ENCODE measurements at regions not wholly inside any gene's neighbourhood (a gene's known extent, or its start where the extent isn't known, plus 50 kb on each side); places are given as distances from the start of the nearest gene placed in this dataset.

DNA sequence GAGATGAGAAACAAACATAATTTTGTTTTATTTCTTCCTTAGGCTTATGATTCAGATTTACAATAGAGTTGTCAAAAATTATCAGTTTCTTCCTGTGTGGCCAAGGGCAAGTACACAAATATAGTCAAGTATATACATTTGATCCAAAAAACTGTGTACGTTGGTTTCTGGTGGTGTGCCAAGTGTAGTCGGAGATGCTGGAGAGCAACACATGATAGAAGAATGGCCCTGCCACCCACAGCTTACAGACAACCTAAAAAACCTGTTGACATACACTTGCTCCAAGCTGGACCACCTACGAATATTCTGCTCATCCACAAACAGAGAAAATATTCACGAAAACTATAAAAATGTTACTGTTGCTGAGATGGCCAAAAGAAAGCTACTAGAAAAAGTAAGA is 890.8 kb upstream of the PHF14 start:
- TF ChIP-seq EZH2phosphoT487 (conservative IDR thresholded peaks at IDR 0.05; ENCODE audit: low read length) (no peak), CTCF (IDR thresholded peaks at IDR 0.05; ENCODE audit: insufficient read depth, low read length, poor library complexity, severe bottlenecking) (no peak)
- H3K27ac ChIP-seq (ENCODE audit: low read depth, low read length), result no peak overlapping the region
- no peaks in the 10 kb centered on the region for H3K36me3 ChIP-seq (ENCODE audit: low read length)
- no peak overlapping the region for H3K4me2 ChIP-seq (ENCODE audit: low read depth, low read length, poor library complexity, severe bottlenecking)
- H3K9me2 ChIP-seq (replicated peaks; ENCODE audit: insufficient read depth, low read length), result no peaks in the 10 kb centered on the region
- H2AFZ ChIP-seq (ENCODE audit: low read depth, low read length, severe bottlenecking), result no peak overlapping the region
- H3K9me3 ChIP-seq (ENCODE audit: insufficient read depth, low read length), result no peaks in the 10 kb centered on the region
- no peaks in the 10 kb centered on the region for H4K20me1 ChIP-seq (ENCODE audit: low read depth, low read length)
- no peaks in the 10 kb centered on the region for H3F3A ChIP-seq (ENCODE audit: insufficient read depth)
- no peaks in the 10 kb centered on the region for H3K27me3 ChIP-seq (ENCODE audit: low read length)
- no peaks in the 10 kb centered on the region for H3K79me2 ChIP-seq (ENCODE audit: insufficient read depth, low read length)
- H3K9ac ChIP-seq (ENCODE audit: low read length), result no peak overlapping the region
- H3K4me3 ChIP-seq (ENCODE audit: insufficient read depth, low read length, poor library complexity, severe bottlenecking), result no peak overlapping the region

DNA sequence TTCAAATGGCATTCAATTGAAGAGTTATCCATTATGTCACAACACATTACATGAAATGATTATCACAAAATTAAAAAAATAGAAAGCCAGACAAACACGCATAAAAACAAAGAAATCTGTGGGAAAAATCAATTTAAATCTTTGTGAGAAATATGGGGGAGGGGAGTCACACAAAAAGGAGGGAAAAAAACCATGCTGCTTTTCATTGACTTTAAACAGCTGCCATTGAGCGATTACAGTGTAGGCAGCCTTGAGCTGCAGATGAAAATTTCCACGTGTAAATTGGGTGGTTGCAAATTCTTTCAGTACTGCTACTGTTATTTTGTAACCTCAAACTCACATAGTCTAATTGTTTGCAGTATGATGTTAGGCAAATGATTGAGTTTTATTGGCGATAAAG is 889.9 kb upstream of the PHF14 start:
- H3K36me3 ChIP-seq (ENCODE audit: low read length), result no peaks in the 10 kb centered on the region
- H3F3A ChIP-seq (ENCODE audit: insufficient read depth), result no peaks in the 10 kb centered on the region
- H4K20me1 ChIP-seq (ENCODE audit: low read depth, low read length), result no peaks in the 10 kb centered on the region
- H3K79me2 ChIP-seq (ENCODE audit: insufficient read depth, low read length), result no peaks in the 10 kb centered on the region
- H3K27ac ChIP-seq (ENCODE audit: low read depth, low read length), result no peak overlapping the region
- no peaks in the 10 kb centered on the region for H3K9me2 ChIP-seq (replicated peaks; ENCODE audit: insufficient read depth, low read length)
- H3K4me2 ChIP-seq (ENCODE audit: low read depth, low read length, poor library complexity, severe bottlenecking), result no peak overlapping the region
- no peak overlapping the region for H3K4me3 ChIP-seq (ENCODE audit: insufficient read depth, low read length, poor library complexity, severe bottlenecking)
- no peaks in the 10 kb centered on the region for H3K27me3 ChIP-seq (ENCODE audit: low read length)
- no peaks in the 10 kb centered on the region for H3K9me3 ChIP-seq (ENCODE audit: insufficient read depth, low read length)
- H3K9ac ChIP-seq (ENCODE audit: low read length), result no peak overlapping the region
- TF ChIP-seq CTCF (IDR thresholded peaks at IDR 0.05; ENCODE audit: insufficient read depth, low read length, poor library complexity, severe bottlenecking) (no peak), EZH2phosphoT487 (conservative IDR thresholded peaks at IDR 0.05; ENCODE audit: low read length) (no peak)
- H2AFZ ChIP-seq (ENCODE audit: low read depth, low read length, severe bottlenecking), result no peak overlapping the region

- Histone ChIP-seq H3F3A (ENCODE audit: insufficient read depth) (no peaks in the 10 kb centered on the region), H3K9me2 (replicated peaks; ENCODE audit: insufficient read depth, low read length) (no peaks in the 10 kb centered on the region), H3K79me2 (ENCODE audit: insufficient read depth, low read length) (no peaks in the 10 kb centered on the region), H2AFZ (ENCODE audit: low read depth, low read length, severe bottlenecking) (no peak overlapping the region), H3K9me3 (ENCODE audit: insufficient read depth, low read length) (no peaks in the 10 kb centered on the region), H3K36me3 (ENCODE audit: low read length) (no peaks in the 10 kb centered on the region), H3K4me3 (ENCODE audit: insufficient read depth, low read length, poor library complexity, severe bottlenecking) (no peak overlapping the region), H4K20me1 (ENCODE audit: low read depth, low read length) (no peaks in the 10 kb centered on the region), H3K27ac (ENCODE audit: low read depth, low read length) (no peak overlapping the region), H3K27me3 (ENCODE audit: low read length) (no peaks in the 10 kb centered on the region), H3K9ac (ENCODE audit: low read length) (no peak overlapping the region), H3K4me2 (ENCODE audit: low read depth, low read length, poor library complexity, severe bottlenecking) (no peak overlapping the region)
- TF ChIP-seq EZH2phosphoT487 (conservative IDR thresholded peaks at IDR 0.05; ENCODE audit: low read length) (no peak), CTCF (IDR thresholded peaks at IDR 0.05; ENCODE audit: insufficient read depth, low read length, poor library complexity, severe bottlenecking) (no peak)
These were observed 888.4 kb upstream of the PHF14 start for GRCh38 chr7:10085231-10085630.
